H1 (cell line): ENCODE measurements at regions not wholly inside any gene's neighbourhood (a gene's known extent, or its start where the extent isn't known, plus 50 kb on each side); places are given as distances from the start of the nearest gene placed in this dataset.

ENCODE experiments used
- CTCF ChIA-PET: fragments of 300-600 bp; sonication (Branson Sonifier 250); formaldehyde crosslinking; loops from one replicate; lab custom pipeline; 2021; ENCODE audit not compliant: partially characterized antibody; lab: Charles Lee
- POLR2A ChIA-PET: fragments of 300-600 bp; sonication (Branson Sonifier 250); formaldehyde crosslinking; loops from one replicate; lab custom pipeline; 2021; ENCODE audit warnings: inconsistent platforms; ENCODE audit not compliant: partially characterized antibody; lab: Charles Lee
- DNase-seq, 2 experiments: peaks; one replicate each; pipeline versions ENCODE4 v3.0.0 to v3.0.0-alpha.2; 2010 to 2022; ENCODE audit warnings: low spot score in 2 of 2, low read depth in 1 of 2, mixed read lengths in 1 of 2
- FAIRE-seq: peaks from 2 replicates; lab custom pipeline; 2011; peaks lifted over from hg19 to GRCh38; lab: Jason Lieb, UNC
- H2AFZ ChIP-seq: 2 replicates; pipeline ENCODE4 v1.8.1; 2012; ENCODE audit warnings: low read length, inconsistent platforms
- H2AK5ac ChIP-seq: 2 replicates; pipeline ENCODE4 v1.6.1; 2013; ENCODE audit warnings: low read depth, low read length
- H2BK120ac ChIP-seq: replicated peaks from 2 replicates; pipeline ENCODE3; 2013; ENCODE audit warnings: low read depth, low read length, inconsistent platforms
- H2BK12ac ChIP-seq: 2 replicates; pipeline ENCODE4 v1.6.1; 2013; ENCODE audit warnings: low read depth, low read length
- H2BK15ac ChIP-seq: 2 replicates; pipeline ENCODE4 v1.6.1; 2013; ENCODE audit warnings: low read length
- H2BK20ac ChIP-seq: 2 replicates; pipeline ENCODE4 v1.6.1; 2013; ENCODE audit warnings: low read length
- H2BK5ac ChIP-seq: 2 replicates; pipeline ENCODE4 v1.6.1; 2013; ENCODE audit warnings: low read depth, low read length
- H3K14ac ChIP-seq: 2 replicates; pipeline ENCODE4 v1.6.1; 2013; ENCODE audit warnings: inconsistent platforms; ENCODE audit not compliant: insufficient read length
- H3K18ac ChIP-seq: 2 replicates; pipeline ENCODE4 v1.6.1; 2013; ENCODE audit warnings: low read length; ENCODE audit errors: extremely low read depth
- H3K23ac ChIP-seq: 2 replicates; pipeline ENCODE4 v1.6.1; 2013; ENCODE audit warnings: inconsistent platforms; ENCODE audit not compliant: insufficient read length
- H3K23me2 ChIP-seq: 2 replicates; pipeline ENCODE4 v1.6.1; 2013; ENCODE audit warnings: low read depth, low read length
- H3K27ac ChIP-seq: 2 replicates; pipeline ENCODE4 v1.6.1; 2011; ENCODE audit warnings: low read depth, low read length, inconsistent platforms
- H3K27me3 ChIP-seq, 4 experiments: replicated peaks in 1 of 4; 1 replicate in 1 of 4; 2 replicates in 3 of 4; pipeline versions ENCODE4 v1.6.1 to v1.8.1; 2011 to 2013; ENCODE audit warnings: low read length in 3 of 4, mild to moderate bottlenecking in 3 of 4, inconsistent platforms in 2 of 4, mixed read lengths in 2 of 4, moderate library complexity in 1 of 4; ENCODE audit not compliant: control insufficient read depth in 3 of 4, insufficient read depth in 3 of 4; ENCODE audit errors: extremely low read depth in 1 of 4
- H3K36me3 ChIP-seq, 4 experiments: 2 replicates each; pipeline versions ENCODE4 v1.6.1 to v1.8.1; 2011 to 2013; ENCODE audit warnings: mild to moderate bottlenecking in 4 of 4, low read length in 3 of 4, moderate library complexity in 2 of 4, control low read depth in 1 of 4, inconsistent platforms in 1 of 4; ENCODE audit not compliant: insufficient read depth in 4 of 4, control insufficient read depth in 2 of 4
- H3K4ac ChIP-seq: replicated peaks from 2 replicates; pipeline ENCODE3; 2013; ENCODE audit warnings: low read length, low read depth, mixed read lengths, inconsistent platforms; ENCODE audit not compliant: insufficient read length
- H3K4me1 ChIP-seq, 4 experiments: replicated peaks in 1 of 4; 1 replicate in 1 of 4; 2 replicates in 3 of 4; pipeline versions ENCODE4 v1.6.1 to v1.8.1; 2011 to 2013; ENCODE audit warnings: low read length in 3 of 4, inconsistent platforms in 2 of 4, mixed read lengths in 1 of 4; ENCODE audit not compliant: insufficient read depth in 4 of 4, control insufficient read depth in 3 of 4
- H3K4me2 ChIP-seq, 2 experiments: 2 replicates each; pipeline versions ENCODE4 v1.6.1 to v1.8.1; 2011 to 2013; ENCODE audit warnings: low read depth in 2 of 2, low read length in 2 of 2, control low read depth in 1 of 2, inconsistent platforms in 1 of 2, mild to moderate bottlenecking in 1 of 2; ENCODE audit not compliant: insufficient read depth in 1 of 2
- H3K4me3 ChIP-seq, 4 experiments: fragments of 200-600, 300-600 bp in 1 of 4; sonication (generic), shearing (Covaris generic), sonication (Bioruptor Twin) in 1 of 4; 2 replicates each; pipeline versions ENCODE4 v1.5.1 to v1.8.1; 2011 to 2016; ENCODE audit warnings: low read length in 4 of 4, low read depth in 3 of 4, control low read depth in 2 of 4, inconsistent platforms in 2 of 4, mild to moderate bottlenecking in 2 of 4, mixed read lengths in 1 of 4, moderate library complexity in 1 of 4; ENCODE audit not compliant: insufficient read depth in 2 of 4; ENCODE audit errors: extremely low read depth in 1 of 4
- H3K56ac ChIP-seq: replicated peaks from 2 replicates; pipeline ENCODE3; 2013; ENCODE audit warnings: low read depth, mild to moderate bottlenecking, mixed read lengths, low read length, inconsistent platforms; ENCODE audit not compliant: insufficient read length
- H3K79me1 ChIP-seq: 2 replicates; pipeline ENCODE4 v1.6.1; 2013; ENCODE audit warnings: low read depth, low read length, control low read depth
- H3K79me2 ChIP-seq, 2 experiments: 2 replicates each; pipeline versions ENCODE4 v1.6.1 to v1.8.1; 2012 to 2013; ENCODE audit warnings: low read length in 2 of 2, mild to moderate bottlenecking in 2 of 2, inconsistent platforms in 1 of 2; ENCODE audit not compliant: insufficient read depth in 2 of 2, control insufficient read depth in 1 of 2
- H3K9ac ChIP-seq, 4 experiments: replicated peaks in 1 of 4; 1 replicate in 1 of 4; 2 replicates in 3 of 4; pipeline versions ENCODE4 v1.6.1 to v1.8.1; 2011 to 2013; ENCODE audit warnings: low read depth in 3 of 4, low read length in 3 of 4, control low read depth in 2 of 4, mild to moderate bottlenecking in 2 of 4, moderate library complexity in 2 of 4, inconsistent platforms in 1 of 4; ENCODE audit errors: extremely low read depth in 1 of 4
- H3K9me3 ChIP-seq, 2 experiments: 2 replicates each; pipeline versions ENCODE4 v1.6.1 to v1.8.1; 2012 to 2013; ENCODE audit warnings: mild to moderate bottlenecking in 2 of 2, moderate library complexity in 2 of 2, control low read depth in 1 of 2, inconsistent platforms in 1 of 2, low read depth in 1 of 2, low read length in 1 of 2, mixed read lengths in 1 of 2; ENCODE audit not compliant: insufficient read depth in 2 of 2
- H4K20me1 ChIP-seq, 2 experiments: replicated peaks in 1 of 2; 2 replicates each; pipeline versions ENCODE3 to v1.8.1; 2011 to 2013; ENCODE audit warnings: inconsistent platforms in 2 of 2, low read length in 2 of 2, mild to moderate bottlenecking in 1 of 2; ENCODE audit not compliant: insufficient read depth in 2 of 2, control insufficient read depth in 1 of 2
- H4K5ac ChIP-seq: 2 replicates; pipeline ENCODE4 v1.6.1; 2013; ENCODE audit warnings: low read length, low read depth, mixed read lengths, inconsistent platforms; ENCODE audit not compliant: insufficient read length
- H4K8ac ChIP-seq: 2 replicates; pipeline ENCODE4 v1.8.0; 2013; ENCODE audit warnings: mild to moderate bottlenecking, moderate library complexity, low read length, inconsistent platforms; ENCODE audit not compliant: insufficient read depth; ENCODE audit errors: extremely low read depth
- H4K91ac ChIP-seq: replicated peaks from 2 replicates; pipeline ENCODE3; 2013; ENCODE audit warnings: low read length, mixed read lengths, inconsistent platforms; ENCODE audit not compliant: insufficient read length
- ASH2L ChIP-seq: fragments of 200-600, 300-600 bp; sonication (generic); IDR thresholded peaks from one replicate; pipeline ENCODE4 v1.7.1; 2017; ENCODE audit warnings: low read length
- GABPA ChIP-seq: IDR thresholded peaks from 2 replicates; pipeline ENCODE4 v1.6.1; 2011; ENCODE audit warnings: mild to moderate bottlenecking, low read length, moderate library complexity, borderline replicate concordance; ENCODE audit not compliant: insufficient read depth
- MAX ChIP-seq: IDR thresholded peaks from 2 replicates; pipeline ENCODE4 v1.6.1; 2012; ENCODE audit warnings: inconsistent platforms
- RNF2 ChIP-seq: fragments of 200-900, 300-1000 bp; sonication (generic); IDR thresholded peaks from 2 replicates; pipeline ENCODE4 v1.7.1; 2016; ENCODE audit warnings: borderline replicate concordance, low read depth, mild to moderate bottlenecking, antibody characterized with exemption, low read length; ENCODE audit not compliant: poor library complexity, severe bottlenecking; ENCODE audit errors: missing control alignments
- SP1 ChIP-seq: IDR thresholded peaks from 2 replicates; pipeline ENCODE4 v1.6.1; 2011; ENCODE audit warnings: low read depth, low read length
- TBP ChIP-seq: IDR thresholded peaks from 2 replicates; pipeline ENCODE4 v1.6.1; 2011; ENCODE audit warnings: low read depth, low read length, improper control_type of control experiment
- USF2 ChIP-seq: IDR thresholded peaks from 2 replicates; pipeline ENCODE4 v1.6.1; 2011; ENCODE audit warnings: low read length, improper control_type of control experiment
- YY1 ChIP-seq: IDR thresholded peaks from 2 replicates; pipeline ENCODE4 v1.6.1; 2011; ENCODE audit warnings: low read depth, mild to moderate bottlenecking, low read length
- WGBS, 2 experiments: shearing (Covaris generic) in 1 of 2; methylation state at CpG; one replicate each; pipeline versions ENCODE4 v1.1.6 to v1.1.7; 2013 to 2015; ENCODE audit warnings: low lambda C conversion rate in 2 of 2, mixed read lengths in 2 of 2, inconsistent platforms in 1 of 2, low coverage in 1 of 2, missing lambda C conversion rate in 1 of 2; ENCODE audit not compliant: insufficient replicate concordance in 2 of 2, insufficient coverage in 1 of 2, insufficient read length in 1 of 2; ENCODE audit errors: extremely low coverage in 1 of 2, missing lambda C conversion rate in 1 of 2; 5-methylcytosine and 5-hydroxymethylcytosine counted together
- TF ChIP-seq, protein P1 (sequence below): IDR thresholded peaks from 2 replicates; pipeline ENCODE4 v1.6.1; 2011; ENCODE audit warnings: low read depth, mild to moderate bottlenecking, low read length; ENCODE audit not compliant: insufficient read depth

- Histone ChIP-seq H3K23me2 (no peaks in the 10 kb centered on the region; the same call in 1 of the 2 replicates), H2BK20ac (no peak overlapping the region), H2BK12ac (no peak overlapping the region), H3K36me3 (no peaks in the 10 kb centered on the region), H3K4me3 (no peak overlapping the region), H3K56ac (no peak overlapping the region), H3K23ac (no peak overlapping the region), H2AK5ac (no peak overlapping the region), H3K4me2 (no peak overlapping the region), H3K4ac (no peak overlapping the region), H4K8ac (no peak overlapping the region), H4K5ac (no peak overlapping the region), H3K27me3 (no peaks in the 10 kb centered on the region), H3K27ac (no peak overlapping the region), H4K91ac (no peak overlapping the region), H3K9ac (no peak overlapping the region), H3K79me1 (no peaks in the 10 kb centered on the region), H2BK120ac (no peak overlapping the region), H3K9me3 (no peaks in the 10 kb centered on the region), H2AFZ (no peak overlapping the region), H3K4me1 (peaks cover 0 to 5% (median 1%) of the 10 kb centered on the region in 4 experiments; a peak in 2 of 7 replicates), H3K18ac (no peak overlapping the region), H3K79me2 (no peaks in the 10 kb centered on the region), H2BK15ac (no peak overlapping the region), H2BK5ac (no peak overlapping the region), H4K20me1 (no peaks in the 10 kb centered on the region), H3K14ac (no peak overlapping the region)
- WGBS, 2 experiments = 95% methylated on average over 3 of the region's 3 CpGs; no CpG with 5 or more reads in 1 of the 2 experiments
- no peak for TF ChIP-seq TBP
- no peak for TF ChIP-seq RNF2
- TF ChIP-seq ASH2L = no peak
- TF ChIP-seq, protein P1, sequence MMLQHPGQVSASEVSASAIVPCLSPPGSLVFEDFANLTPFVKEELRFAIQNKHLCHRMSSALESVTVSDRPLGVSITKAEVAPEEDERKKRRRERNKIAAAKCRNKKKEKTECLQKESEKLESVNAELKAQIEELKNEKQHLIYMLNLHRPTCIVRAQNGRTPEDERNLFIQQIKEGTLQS = no peak
- TF ChIP-seq GABPA = no peak
- TF ChIP-seq MAX = no peak
- no peak for TF ChIP-seq YY1
- TF ChIP-seq SP1 = no peak
- TF ChIP-seq USF2 = no peak
- FAIRE-seq = no peak
- POLR2A ChIA-PET = no interaction called here
- no peak for DNase-seq
- CTCF ChIA-PET = interaction anchor here (1.1 kb wide), 1 partner anchor 13 kb away, joined by 4 read pairs; no protein-coding TSS in a partner anchor
These were observed 283.4 kb downstream of the C12orf75 start for GRCh38 chr12:105613887-105614286.
